CD8-positive, alpha-beta memory T cell (primary cell): ENCODE measurements at regions not wholly inside any gene's neighbourhood (a gene's known extent, or its start where the extent isn't known, plus 50 kb on each side); places are given as distances from the start of the nearest gene placed in this dataset.

Experiments
- CTCF ChIA-PET: fragments of 350-600 bp; sonication (Branson Sonifier 250); formaldehyde crosslinking; loops from one replicate; lab custom pipeline; 2021; ENCODE audit warnings: antibody characterized with exemption; lab: Charles Lee
- POLR2A ChIA-PET: fragments of 350-600 bp; sonication (Branson Sonifier 250); formaldehyde crosslinking; loops from one replicate; lab custom pipeline; 2021; ENCODE audit warnings: antibody characterized with exemption; lab: Charles Lee
- DNase-seq, 5 donors: peaks; one replicate each; pipeline versions ENCODE4 v3.0.0 to v3.0.0-alpha.2; 2020 to 2022; ENCODE audit warnings: mixed read lengths in 1 of 5
- H3K27ac ChIP-seq: one replicate; pipeline ENCODE4 v1.7.0; 2013; ENCODE audit warnings: low read depth, mild to moderate bottlenecking, low read length, moderate library complexity
- H3K27me3 ChIP-seq: 2 replicates; pipeline ENCODE4 v1.7.0; 2013; ENCODE audit warnings: low read length, mild to moderate bottlenecking; ENCODE audit not compliant: insufficient read depth, poor library complexity, severe bottlenecking
- H3K36me3 ChIP-seq: 2 replicates; pipeline ENCODE4 v1.7.0; 2013; ENCODE audit warnings: mild to moderate bottlenecking, low read length, moderate library complexity; ENCODE audit not compliant: insufficient read depth
- H3K4me1 ChIP-seq: 2 replicates; pipeline ENCODE4 v1.7.0; 2013; ENCODE audit warnings: mild to moderate bottlenecking, low read length, moderate library complexity; ENCODE audit not compliant: insufficient read depth
- H3K4me3 ChIP-seq: 2 replicates; pipeline ENCODE4 v1.7.0; 2013; ENCODE audit warnings: mild to moderate bottlenecking, low read length
- H3K9me3 ChIP-seq: 2 replicates; pipeline ENCODE4 v1.7.0; 2013; ENCODE audit warnings: mild to moderate bottlenecking, low read length
- H3K27ac Mint-ChIP-seq, 8 donors: one replicate each; pipeline ENCODE4 v1.8.0; 2020 to 2021; ENCODE audit warnings: mixed read lengths in 8 of 8, mild to moderate bottlenecking in 6 of 8, inconsistent platforms in 3 of 8, moderate library complexity in 3 of 8
- H3K27me3 Mint-ChIP-seq, 2 donors: one replicate each; pipeline ENCODE4 v1.8.0; 2020 to 2021; ENCODE audit warnings: mixed read lengths in 2 of 2, mild to moderate bottlenecking in 1 of 2, moderate library complexity in 1 of 2
- H3K36me3 Mint-ChIP-seq, 3 donors: one replicate each; pipeline ENCODE4 v1.8.0; 2020 to 2021; ENCODE audit warnings: mixed read lengths in 3 of 3, inconsistent platforms in 1 of 3, mild to moderate bottlenecking in 1 of 3
- H3K4me1 Mint-ChIP-seq, 3 donors: one replicate each; pipeline ENCODE4 v1.8.0; 2020 to 2021; ENCODE audit warnings: mixed read lengths in 3 of 3, inconsistent platforms in 1 of 3, mild to moderate bottlenecking in 1 of 3
- H3K4me3 Mint-ChIP-seq, 7 donors: one replicate each; pipeline ENCODE4 v1.8.0; 2020 to 2021; ENCODE audit warnings: mixed read lengths in 7 of 7, mild to moderate bottlenecking in 6 of 7, moderate library complexity in 4 of 7, inconsistent platforms in 2 of 7
- H3K9me3 Mint-ChIP-seq, 5 donors: one replicate each; pipeline ENCODE4 v1.8.0; 2020 to 2022; ENCODE audit warnings: mixed read lengths in 5 of 5, mild to moderate bottlenecking in 3 of 5, moderate library complexity in 2 of 5, inconsistent platforms in 1 of 5

DNA sequence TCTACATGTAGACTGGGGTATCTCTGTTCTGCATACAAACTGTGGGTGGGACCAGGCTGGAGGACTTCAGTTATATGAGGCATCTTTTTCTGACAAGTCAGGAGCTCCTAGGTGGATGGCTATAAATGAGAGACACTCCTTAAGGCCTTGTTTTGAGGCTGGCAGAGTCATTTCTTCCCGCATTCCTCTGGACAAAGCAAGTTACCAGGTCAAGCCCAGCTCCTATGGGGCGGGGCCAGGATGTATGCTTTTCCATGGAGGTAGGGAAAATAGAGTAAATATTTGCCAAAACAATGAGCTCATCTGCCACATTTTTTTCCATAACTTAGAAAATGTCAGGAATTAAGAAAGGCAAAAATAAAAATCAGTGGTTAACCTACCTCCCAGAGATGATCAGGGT, 283.4 kb downstream of the GPR37 start:
- Mint-ChIP-seq H3K4me3 (no peak overlapping the region), H3K9me3 (peaks cover 2 to 19% (median 4%) of the 10 kb centered on the region in 5 donors), H3K4me1 (no peaks in the 10 kb centered on the region), H3K36me3 (no peaks in the 10 kb centered on the region), H3K27ac (no peak overlapping the region), H3K27me3 (no peaks in the 10 kb centered on the region)
- no peaks in the 10 kb centered on the region for H3K9me3 ChIP-seq
- no peaks in the 10 kb centered on the region for H3K36me3 ChIP-seq
- no peak for DNase-seq
- no peak overlapping the region for H3K27ac ChIP-seq
- no peaks in the 10 kb centered on the region for H3K4me1 ChIP-seq
- ChIA-PET CTCF (no interaction called here), POLR2A (no interaction called here)
- H3K4me3 ChIP-seq = no peak overlapping the region
- H3K27me3 ChIP-seq = no peaks in the 10 kb centered on the region

DNA sequence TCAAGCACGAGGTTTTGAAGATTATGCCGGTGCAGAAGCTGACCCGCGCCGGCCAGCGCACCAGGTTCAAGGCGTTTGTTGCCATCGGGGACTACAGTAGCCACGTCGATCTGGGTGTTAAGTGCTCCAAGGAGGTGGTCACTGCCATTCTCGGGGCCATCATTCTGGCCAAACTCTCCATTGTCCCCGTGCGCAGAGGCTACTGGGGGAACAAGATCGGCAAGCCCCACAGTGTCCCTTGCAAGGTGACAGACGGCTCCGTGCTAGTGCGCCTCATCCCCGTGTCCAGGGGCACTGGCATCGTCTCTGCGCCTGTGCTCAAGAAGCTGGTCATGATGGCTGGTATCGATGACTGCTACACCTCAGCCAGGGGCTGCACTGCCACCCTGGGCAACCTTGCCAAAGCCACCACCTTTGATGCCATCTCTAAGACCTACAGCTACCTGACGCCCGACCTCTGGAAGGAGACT, 284.7 kb downstream of the GPR37 start:
- Histone ChIP-seq H3K9me3 (no peaks in the 10 kb centered on the region), H3K4me1 (no peaks in the 10 kb centered on the region), H3K36me3 (no peaks in the 10 kb centered on the region), H3K4me3 (no peak overlapping the region), H3K27me3 (no peaks in the 10 kb centered on the region), H3K27ac (no peak overlapping the region)
- DNase-seq = no peak
- CTCF ChIA-PET = no interaction called here
- H3K4me1 Mint-ChIP-seq = no peaks in the 10 kb centered on the region
- H3K27ac Mint-ChIP-seq = no peak overlapping the region
- no peak overlapping the region for H3K4me3 Mint-ChIP-seq
- no peaks in the 10 kb centered on the region for H3K36me3 Mint-ChIP-seq
- POLR2A ChIA-PET = no interaction called here
- no peaks in the 10 kb centered on the region for H3K27me3 Mint-ChIP-seq
- peaks cover 2 to 19% (median 9%) of the 10 kb centered on the region in 5 donors for H3K9me3 Mint-ChIP-seq

DNA sequence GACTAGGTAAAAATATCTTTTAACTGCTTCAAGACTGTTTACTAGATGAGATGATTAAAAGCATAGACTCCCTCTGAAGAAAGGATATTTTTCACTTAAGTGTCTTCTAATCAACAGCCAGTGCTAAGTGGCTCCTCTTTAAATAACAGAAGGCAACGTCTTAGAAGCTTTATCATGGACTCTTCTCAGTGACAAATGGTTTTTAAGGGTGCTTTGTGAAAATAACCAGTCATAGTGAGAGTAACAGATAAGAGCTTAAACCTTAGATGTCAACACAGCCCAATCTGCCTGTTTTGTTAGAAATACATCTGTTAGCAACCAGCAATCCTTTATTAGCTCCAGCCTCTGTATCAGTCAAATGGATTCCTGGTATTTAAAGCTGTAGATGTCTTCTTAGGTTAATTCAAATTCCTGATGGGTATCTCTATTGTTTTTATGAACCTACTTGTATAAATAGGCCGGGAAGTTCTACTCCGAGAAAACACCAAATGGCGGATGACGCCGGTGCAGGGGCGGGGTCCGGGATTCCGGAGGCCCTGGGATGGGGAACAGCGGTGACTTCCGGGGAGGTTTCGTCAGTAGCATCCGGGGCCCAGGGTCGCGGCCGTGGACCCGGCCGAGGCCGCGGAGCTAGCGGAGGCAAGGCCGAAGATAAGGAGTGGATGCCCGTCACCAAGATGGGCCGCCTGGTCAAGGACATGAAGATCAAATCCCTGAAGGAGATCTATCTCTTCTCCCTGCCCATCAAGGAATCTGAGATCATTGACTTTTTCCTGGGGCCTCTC, 285.4 kb downstream of the GPR37 start:
- no peak overlapping the region for H3K27ac Mint-ChIP-seq
- no peaks in the 10 kb centered on the region for H3K27me3 Mint-ChIP-seq
- H3K9me3 Mint-ChIP-seq = peaks cover 2 to 17% (median 9%) of the 10 kb centered on the region in 5 donors
- H3K9me3 ChIP-seq = no peaks in the 10 kb centered on the region
- no peak for DNase-seq
- no peak overlapping the region for H3K27ac ChIP-seq
- no peaks in the 10 kb centered on the region for H3K4me1 ChIP-seq
- H3K36me3 Mint-ChIP-seq = no peaks in the 10 kb centered on the region
- H3K4me1 Mint-ChIP-seq = no peaks in the 10 kb centered on the region
- no peaks in the 10 kb centered on the region for H3K36me3 ChIP-seq
- H3K4me3 ChIP-seq = no peak overlapping the region
- H3K27me3 ChIP-seq = no peaks in the 10 kb centered on the region
- CTCF ChIA-PET = no interaction called here
- POLR2A ChIA-PET = no interaction called here
- no peak overlapping the region for H3K4me3 Mint-ChIP-seq

DNA sequence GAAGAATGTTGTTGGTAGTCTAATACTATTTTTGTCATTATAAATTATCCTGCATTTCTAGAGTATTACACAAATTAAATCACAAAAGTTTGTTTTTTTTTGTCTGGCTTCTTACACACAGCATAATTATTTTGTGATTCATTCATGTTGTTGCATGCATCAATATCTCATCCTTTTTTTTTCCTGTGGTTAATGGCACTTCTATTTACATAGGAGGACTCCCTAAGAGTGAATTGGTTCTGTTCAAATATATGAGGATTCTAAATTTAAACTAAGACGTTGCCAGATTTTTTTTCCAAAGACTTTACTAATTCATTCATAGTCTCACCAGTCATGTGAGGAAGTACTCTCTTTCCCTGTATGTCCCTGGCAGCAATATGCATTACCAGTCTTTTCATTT, 303.3 kb downstream of the GPR37 start:
- Histone ChIP-seq H3K27me3 (no peaks in the 10 kb centered on the region), H3K4me1 (no peaks in the 10 kb centered on the region), H3K4me3 (no peak overlapping the region), H3K36me3 (no peaks in the 10 kb centered on the region), H3K27ac (no peak overlapping the region), H3K9me3 (no peaks in the 10 kb centered on the region)
- peaks cover 1 to 18% (median 10%) of the 10 kb centered on the region in 5 donors for H3K9me3 Mint-ChIP-seq
- H3K4me1 Mint-ChIP-seq = no peaks in the 10 kb centered on the region
- CTCF ChIA-PET = no interaction called here
- no peaks in the 10 kb centered on the region for H3K36me3 Mint-ChIP-seq
- DNase-seq = no peak
- H3K27me3 Mint-ChIP-seq = no peaks in the 10 kb centered on the region
- H3K4me3 Mint-ChIP-seq = no peak overlapping the region
- H3K27ac Mint-ChIP-seq = no peak overlapping the region
- POLR2A ChIA-PET = no interaction called here

DNA sequence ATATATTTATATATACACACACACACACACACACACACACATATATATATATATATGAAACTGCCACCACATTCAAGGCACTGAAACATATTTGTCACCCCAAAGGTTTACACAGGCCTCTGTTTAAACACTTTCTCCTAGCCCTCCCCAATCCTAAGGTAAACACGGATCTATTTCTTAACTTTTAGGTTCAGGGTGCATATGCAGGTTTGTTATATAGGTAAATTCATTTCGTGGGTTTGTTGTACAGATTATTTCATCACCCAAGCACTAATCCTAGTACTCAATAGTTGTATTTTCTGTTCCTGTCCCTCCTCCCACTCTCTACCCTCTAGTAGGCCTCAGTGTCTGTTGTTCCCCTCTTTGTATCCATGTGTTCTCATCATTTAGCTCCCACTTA, 305.0 kb downstream of the GPR37 start:
- Histone ChIP-seq H3K4me3 (no peak overlapping the region), H3K27me3 (no peaks in the 10 kb centered on the region), H3K9me3 (no peaks in the 10 kb centered on the region), H3K27ac (no peak overlapping the region), H3K4me1 (no peaks in the 10 kb centered on the region), H3K36me3 (no peaks in the 10 kb centered on the region)
- H3K27me3 Mint-ChIP-seq = no peaks in the 10 kb centered on the region
- POLR2A ChIA-PET = no interaction called here
- peaks cover 0 to 13% (median 8%) of the 10 kb centered on the region in 5 donors for H3K9me3 Mint-ChIP-seq
- no peak overlapping the region for H3K27ac Mint-ChIP-seq
- H3K4me1 Mint-ChIP-seq = no peaks in the 10 kb centered on the region
- CTCF ChIA-PET = no interaction called here
- no peak overlapping the region for H3K4me3 Mint-ChIP-seq
- DNase-seq = no peak
- no peaks in the 10 kb centered on the region for H3K36me3 Mint-ChIP-seq

DNA sequence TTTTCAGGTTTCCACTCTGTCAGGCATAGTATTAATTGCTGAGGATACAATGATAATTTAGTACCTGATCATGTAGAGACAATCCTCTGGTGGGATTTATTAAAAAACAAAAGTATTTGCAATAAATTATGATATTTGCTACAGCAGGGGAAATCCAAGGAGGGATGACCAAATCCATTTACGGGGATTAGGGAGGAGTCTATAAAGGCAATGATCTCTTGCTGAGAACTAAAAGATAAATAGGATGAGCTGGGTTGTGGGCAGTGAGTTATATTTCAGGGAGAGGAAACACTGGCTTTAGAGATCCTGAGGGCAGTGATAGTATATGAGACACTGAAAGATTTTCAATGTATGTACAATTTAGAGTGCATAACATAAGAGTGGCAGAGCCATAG, 305.5 kb downstream of the GPR37 start:
- Histone ChIP-seq H3K36me3 (no peaks in the 10 kb centered on the region), H3K4me3 (no peak overlapping the region), H3K27me3 (no peaks in the 10 kb centered on the region), H3K4me1 (no peaks in the 10 kb centered on the region), H3K27ac (no peak overlapping the region), H3K9me3 (no peaks in the 10 kb centered on the region)
- DNase-seq = no peak
- no peaks in the 10 kb centered on the region for H3K27me3 Mint-ChIP-seq
- no peaks in the 10 kb centered on the region for H3K36me3 Mint-ChIP-seq
- ChIA-PET POLR2A (no interaction called here), CTCF (no interaction called here)
- no peak overlapping the region for H3K27ac Mint-ChIP-seq
- H3K9me3 Mint-ChIP-seq = peaks cover 0 to 12% (median 8%) of the 10 kb centered on the region in 5 donors
- no peak overlapping the region for H3K4me3 Mint-ChIP-seq
- no peaks in the 10 kb centered on the region for H3K4me1 Mint-ChIP-seq

DNA sequence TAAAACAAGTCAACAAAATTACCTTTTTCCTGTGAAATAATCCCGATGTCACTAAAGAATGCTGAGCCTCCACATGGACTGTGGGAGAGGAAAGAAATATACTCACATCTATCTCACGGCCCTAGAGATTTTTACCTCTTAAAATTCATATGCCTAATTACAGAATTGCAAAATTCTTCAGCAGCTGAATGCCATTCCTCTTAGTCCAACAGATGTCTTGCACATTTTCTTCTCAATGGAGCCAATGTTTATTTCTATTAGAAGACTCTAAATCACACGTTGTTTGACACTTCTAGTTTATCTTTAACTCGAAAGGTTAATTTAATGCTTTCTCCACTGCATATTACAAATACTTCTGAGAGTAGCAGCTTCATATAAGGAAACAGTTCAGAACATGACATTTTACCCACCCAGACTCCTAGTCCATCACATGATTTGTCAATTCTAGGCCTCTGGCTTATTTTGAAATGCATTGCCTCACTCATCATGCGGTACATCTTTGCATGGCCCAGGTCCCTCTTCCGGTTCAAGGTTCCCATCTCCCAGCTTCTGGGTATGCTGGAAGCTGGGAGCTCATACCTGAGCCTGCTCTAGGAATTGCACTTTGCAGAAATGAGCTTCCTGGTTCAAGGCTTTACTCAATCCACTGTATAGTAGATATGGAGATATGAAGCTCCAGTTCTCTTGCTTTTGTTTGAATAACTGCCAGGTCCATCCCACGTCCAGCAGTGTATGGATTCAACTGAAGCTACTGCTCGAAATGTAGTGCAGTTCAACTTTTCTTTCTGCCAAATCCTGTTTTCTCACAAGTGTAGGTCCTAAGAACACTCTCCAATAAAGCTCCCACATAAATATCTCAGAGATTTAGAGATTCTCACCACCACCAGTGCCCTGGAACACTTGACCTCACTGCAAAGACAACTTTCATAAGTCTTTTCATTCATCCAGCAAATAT, 306.2 kb downstream of the GPR37 start:
- H3K9me3 Mint-ChIP-seq = peaks cover 0 to 14% (median 5%) of the 10 kb centered on the region in 5 donors
- H3K36me3 Mint-ChIP-seq = no peaks in the 10 kb centered on the region
- CTCF ChIA-PET = no interaction called here

DNA sequence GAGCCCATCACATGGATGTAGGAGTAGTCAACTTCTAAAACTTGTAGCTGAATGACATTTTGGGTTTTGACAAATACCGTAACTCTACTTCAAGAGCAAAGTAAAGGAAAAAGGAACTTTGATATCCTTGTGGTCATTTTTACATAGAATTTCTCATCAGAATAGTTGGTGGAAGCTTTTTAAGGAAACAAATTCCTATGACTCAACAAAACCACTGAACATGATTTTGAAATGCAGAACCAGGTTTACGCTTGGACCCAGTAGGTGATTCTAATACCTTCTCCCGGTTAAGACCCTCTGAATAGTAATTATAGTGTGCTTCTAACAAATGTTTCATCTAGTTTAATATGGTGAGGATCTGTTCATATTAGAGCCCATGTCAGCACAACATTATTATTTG, 307.8 kb downstream of the GPR37 start:
- H3K4me3 Mint-ChIP-seq = no peak overlapping the region
- DNase-seq = no peak
- no peaks in the 10 kb centered on the region for H3K36me3 ChIP-seq
- CTCF ChIA-PET = no interaction called here
- no peak overlapping the region for H3K27ac ChIP-seq
- H3K4me1 ChIP-seq = no peaks in the 10 kb centered on the region
- no peaks in the 10 kb centered on the region for H3K4me1 Mint-ChIP-seq
- H3K9me3 Mint-ChIP-seq = peaks cover 0 to 15% (median 7%) of the 10 kb centered on the region in 5 donors
- H3K27me3 ChIP-seq = no peaks in the 10 kb centered on the region
- POLR2A ChIA-PET = no interaction called here
- no peak overlapping the region for H3K27ac Mint-ChIP-seq
- no peaks in the 10 kb centered on the region for H3K36me3 Mint-ChIP-seq
- no peaks in the 10 kb centered on the region for H3K9me3 ChIP-seq
- H3K4me3 ChIP-seq = no peak overlapping the region
- no peaks in the 10 kb centered on the region for H3K27me3 Mint-ChIP-seq

More for the DNA sequence above, 306.2 kb downstream of the GPR37 start:
- Histone ChIP-seq H3K4me1 (no peaks in the 10 kb centered on the region), H3K27ac (no peak overlapping the region), H3K4me3 (no peak overlapping the region), H3K36me3 (no peaks in the 10 kb centered on the region), H3K27me3 (no peaks in the 10 kb centered on the region), H3K9me3 (no peaks in the 10 kb centered on the region)
- no peak for DNase-seq
- no peak overlapping the region for H3K27ac Mint-ChIP-seq
- no peak overlapping the region for H3K4me3 Mint-ChIP-seq
- POLR2A ChIA-PET = no interaction called here
- H3K27me3 Mint-ChIP-seq = no peaks in the 10 kb centered on the region
- H3K4me1 Mint-ChIP-seq = no peaks in the 10 kb centered on the region
